NCI-H146 treated with DMSO at 0.1 percent for 48 hours (cell line): ENCODE measurements at regions not wholly inside any gene's neighbourhood (a gene's known extent, or its start where the extent isn't known, plus 50 kb on each side); places are given as distances from the start of the nearest gene placed in this dataset.

Experiments
- DNase-seq: peaks from one replicate; lab custom pipeline; 2025; ENCODE audit not compliant: unreplicated experiment; lab: John Stamatoyannopoulos, UW

- no peak for DNase-seq
Measured at GRCh38 chr4:13190093-13190721, 293.9 kb downstream of the RAB28 start.

GRCh38 chr4:13184199-13184598 lies 299.9 kb downstream of the RAB28 start:
- DNase-seq = no peak

GRCh38 chr4:13182133-13182532 lies 302.0 kb downstream of the RAB28 start:
- no peak for DNase-seq

GRCh38 chr4:13181681-13182080 lies 302.5 kb downstream of the RAB28 start:
- DNase-seq = no peak

DNA sequence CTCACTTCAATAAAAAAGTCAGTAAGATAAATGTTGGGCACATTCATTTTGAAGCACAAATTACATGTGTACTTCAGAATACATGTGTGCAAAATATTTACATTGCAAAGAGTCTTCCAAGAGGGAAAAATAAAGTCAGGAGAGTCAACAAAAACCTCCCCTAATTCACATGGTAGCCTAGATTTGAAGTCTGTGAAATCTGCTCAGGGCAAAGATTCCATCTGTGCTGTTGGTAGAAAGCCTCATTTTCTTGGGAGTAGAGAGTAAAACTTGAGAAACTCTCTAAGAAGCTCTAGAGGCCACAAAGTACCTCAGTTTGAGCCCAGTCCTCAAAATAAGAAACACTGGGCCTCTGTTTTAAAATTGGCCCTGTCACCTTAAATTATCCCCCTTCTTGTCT lies 303.4 kb downstream of the RAB28 start:
- DNase-seq = no peak

DNA sequence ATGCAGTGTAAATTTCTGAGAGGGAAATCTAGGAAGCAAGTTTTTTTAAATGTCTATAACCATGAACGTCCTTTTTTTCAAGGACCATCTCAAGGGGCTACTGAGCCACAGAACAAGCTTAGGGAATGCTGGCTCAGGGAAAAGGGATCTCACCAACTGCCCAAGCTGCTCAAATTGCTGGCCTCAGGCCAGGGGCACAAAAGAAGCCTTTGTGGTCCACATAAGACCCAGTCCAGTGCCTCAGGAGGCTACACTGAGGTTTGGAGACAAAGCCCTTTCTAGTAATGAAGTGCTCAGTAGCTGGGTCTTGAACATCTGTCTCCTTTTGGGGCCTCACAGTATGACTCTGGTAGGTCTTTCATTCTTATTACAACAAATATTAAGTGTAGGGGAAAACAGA lies 305.5 kb downstream of the RAB28 start:
- no peak for DNase-seq

- DNase-seq = no peak
Measured at GRCh38 chr4:13176741-13177142, 307.4 kb downstream of the RAB28 start.

GRCh38 chr4:13174926-13175325 lies 309.2 kb downstream of the RAB28 start:
- DNase-seq = no peak

DNA sequence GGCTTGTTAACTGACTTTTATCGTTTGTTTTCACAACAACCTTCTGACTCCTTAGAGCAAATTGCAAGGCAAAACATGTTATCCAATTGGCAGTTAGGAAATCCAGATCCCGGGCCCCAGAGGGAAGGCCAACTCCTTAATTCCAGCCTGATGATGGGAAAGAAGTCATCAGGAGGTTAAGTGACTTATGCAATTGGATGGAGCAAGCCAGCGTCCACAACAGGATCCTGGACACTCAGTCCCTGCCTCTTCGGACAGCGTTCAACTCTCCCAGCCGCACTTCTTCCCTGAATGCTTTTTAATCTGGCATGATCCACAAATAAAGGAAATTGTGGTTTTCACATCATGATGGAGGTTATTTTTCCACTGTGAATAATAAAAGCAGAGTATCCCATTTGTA lies 310.1 kb downstream of the RAB28 start:
- DNase-seq = no peak

DNA sequence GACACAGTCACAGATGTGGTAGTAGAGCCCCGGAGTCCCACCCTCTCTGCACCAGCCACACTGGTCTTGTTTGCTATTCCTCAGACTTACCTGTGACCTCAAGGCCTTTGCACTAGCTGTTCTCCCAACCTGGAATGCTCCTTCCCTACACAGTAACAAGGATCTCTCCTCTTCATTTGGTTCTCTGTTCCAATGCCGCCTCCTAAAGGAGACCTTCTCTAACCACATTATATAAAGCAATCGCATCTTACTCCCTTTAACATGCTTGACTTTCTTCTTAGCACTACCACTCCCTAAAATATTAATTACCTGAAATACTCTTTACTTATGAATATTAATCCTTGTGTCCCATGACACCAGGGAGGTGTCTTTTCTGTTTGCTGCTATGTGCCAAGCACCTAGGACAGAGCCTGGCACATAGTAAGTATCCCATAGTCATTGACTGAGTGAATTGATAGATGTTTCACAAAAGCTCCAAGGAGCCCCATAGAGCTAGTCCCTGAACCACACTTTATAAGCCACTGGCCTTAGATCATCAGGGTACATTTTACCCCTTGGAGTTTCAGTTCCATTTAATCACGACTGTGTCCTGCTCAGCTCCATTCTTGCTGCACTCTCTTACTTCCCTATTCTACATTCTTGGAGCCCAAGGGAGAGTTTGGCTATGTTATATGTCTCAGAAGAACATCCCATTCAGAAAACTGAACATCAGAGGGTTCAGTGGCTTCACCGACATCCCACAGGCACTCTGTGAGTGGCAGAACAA lies 312.7 kb downstream of the RAB28 start:
- no peak for DNase-seq

GRCh38 chr4:13169731-13170525 lies 314.2 kb downstream of the RAB28 start:
- no peak for DNase-seq

DNA sequence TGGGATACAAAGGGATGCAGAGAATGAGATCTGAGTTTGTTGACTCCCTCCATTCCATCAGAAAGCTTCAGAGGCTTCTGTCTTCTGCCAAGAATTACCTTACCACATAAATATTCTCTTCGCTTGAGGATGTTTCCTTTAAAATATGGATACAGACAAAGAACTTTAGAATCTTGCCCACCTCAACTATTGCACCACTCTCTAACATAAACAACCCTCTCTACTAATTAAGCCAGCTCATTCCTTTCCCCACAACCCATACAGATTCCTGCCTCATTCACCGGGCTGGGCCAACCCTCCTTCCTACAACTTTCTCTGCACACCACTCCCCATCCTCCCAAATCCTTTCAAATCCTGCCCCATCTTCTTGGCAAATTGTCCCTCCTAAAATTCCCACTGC lies 315.8 kb downstream of the RAB28 start:
- no peak for DNase-seq

DNA sequence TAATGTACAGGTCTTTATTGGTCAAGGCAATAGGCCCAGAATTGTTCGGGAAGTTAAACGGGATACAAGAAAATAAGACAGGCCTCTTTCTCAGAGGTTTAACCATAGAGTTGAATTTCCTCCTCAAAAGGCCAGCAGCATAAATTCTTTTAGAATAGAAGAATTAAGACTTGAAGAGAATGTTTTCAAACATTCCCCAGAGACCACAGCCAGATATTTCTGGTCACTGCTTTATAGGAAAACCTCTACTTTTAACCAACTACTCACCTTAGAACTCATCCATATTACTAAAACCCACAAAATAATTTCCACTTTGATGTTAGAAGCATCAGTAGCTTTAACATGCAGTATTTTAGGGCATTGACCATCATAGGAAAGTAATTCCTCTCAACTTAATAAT lies 317.9 kb downstream of the RAB28 start:
- no peak for DNase-seq

- DNase-seq = no peak
Measured at GRCh38 chr4:13164783-13165331, 319.3 kb downstream of the RAB28 start.

DNA sequence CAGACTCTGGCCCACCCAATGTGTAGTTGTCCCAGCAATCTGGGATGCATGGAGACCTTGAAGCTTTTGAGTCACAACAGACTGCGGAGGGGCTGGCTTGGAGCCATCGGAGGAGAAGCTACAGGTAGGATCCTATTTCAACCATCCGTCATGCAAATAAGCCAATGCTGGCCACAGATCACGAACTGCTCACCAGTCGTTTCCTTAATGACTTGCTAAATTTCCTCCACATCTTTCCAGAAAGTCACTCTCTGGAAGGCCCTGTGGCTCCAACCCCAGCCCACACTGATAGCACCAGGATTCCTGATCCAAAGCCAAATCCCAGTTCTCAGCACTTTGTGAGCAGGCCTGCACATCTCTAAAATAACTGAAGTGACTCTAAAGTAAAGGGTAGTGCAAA lies 321.3 kb downstream of the RAB28 start:
- no peak for DNase-seq

- DNase-seq = no peak
Measured at GRCh38 chr4:13160920-13161319, 323.2 kb downstream of the RAB28 start.

GRCh38 chr4:13159041-13159620 lies 325.0 kb downstream of the RAB28 start:
- no peak for DNase-seq

DNA sequence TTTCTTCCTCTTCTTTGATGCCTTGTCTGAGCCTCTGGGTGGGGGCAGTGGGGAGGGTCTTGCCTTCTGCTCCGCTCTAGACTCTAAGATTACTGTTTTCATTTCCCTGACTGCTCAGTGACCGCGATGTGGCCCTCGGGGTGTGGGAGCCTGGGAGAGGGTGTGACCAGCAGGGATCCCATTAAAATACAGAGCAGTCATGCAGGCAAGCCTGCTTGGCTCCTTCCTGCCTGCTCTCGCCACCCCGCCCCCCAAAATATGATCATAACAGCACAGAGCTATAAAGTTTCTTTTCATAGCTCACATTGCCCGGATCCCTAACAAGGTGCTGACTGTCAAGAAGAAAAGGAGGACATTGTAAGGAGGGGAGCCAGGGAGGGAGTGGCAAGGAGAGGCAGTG lies 332.9 kb downstream of the RAB28 start:
- no peak for DNase-seq

DNA sequence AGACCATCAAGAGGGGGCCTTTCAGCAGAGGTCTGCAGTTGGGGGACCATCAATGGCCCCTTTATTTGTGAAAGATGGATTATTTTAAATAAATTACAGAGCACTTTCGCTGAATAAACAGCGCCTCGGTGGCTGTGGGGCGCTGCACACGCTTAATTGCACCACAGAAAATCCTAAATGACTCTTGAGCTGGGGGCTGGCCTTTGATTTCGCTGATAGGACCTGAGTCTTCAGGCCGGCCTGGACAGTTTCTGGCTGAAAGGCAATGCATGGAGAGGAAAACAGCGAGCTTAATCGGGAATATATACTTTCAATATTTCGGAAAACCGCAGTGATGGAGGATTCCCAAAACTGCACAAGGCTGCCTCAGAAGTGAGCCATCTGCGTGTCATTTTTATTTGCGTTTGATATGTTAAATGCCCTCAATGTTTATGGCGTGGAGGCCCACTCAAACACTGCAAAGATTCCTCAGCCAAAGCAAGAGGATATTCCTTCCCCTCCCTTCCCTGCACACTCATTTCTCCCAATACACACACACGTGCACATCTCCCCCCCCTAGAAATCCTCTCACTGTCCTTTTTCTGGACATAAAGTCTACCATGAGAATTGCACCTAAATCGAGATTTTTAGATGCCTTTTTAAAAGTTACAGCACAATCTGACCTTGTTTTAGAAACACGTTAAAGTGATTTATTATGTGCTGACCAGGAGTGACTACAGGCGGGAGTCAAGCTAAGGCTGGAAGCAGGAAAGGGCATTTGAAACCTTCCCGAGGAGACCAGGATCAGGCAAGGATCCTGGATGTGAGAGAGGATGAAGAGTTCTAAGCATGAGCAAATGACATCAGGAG lies 340.7 kb downstream of the RAB28 start:
- no peak for DNase-seq

DNA sequence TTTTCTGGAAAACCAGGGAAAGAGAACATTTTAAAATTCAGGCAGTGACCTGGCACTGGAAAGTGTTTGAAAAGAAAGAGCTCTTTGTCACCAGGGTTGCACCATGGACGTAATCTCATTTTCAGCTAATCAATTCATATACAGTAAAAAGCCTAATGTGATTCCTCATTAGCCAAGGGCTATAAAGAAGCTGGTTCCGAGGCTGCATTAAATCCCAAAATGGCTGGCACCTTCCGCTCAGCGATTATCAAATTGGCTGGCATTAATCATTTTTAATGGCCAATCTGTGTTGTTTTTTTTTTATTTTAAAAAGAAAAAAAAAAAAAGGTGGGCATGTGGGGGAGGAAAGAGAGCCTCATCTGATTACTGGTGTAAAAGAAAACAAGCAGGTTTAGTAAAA lies 341.4 kb downstream of the RAB28 start:
- DNase-seq = no peak

DNA sequence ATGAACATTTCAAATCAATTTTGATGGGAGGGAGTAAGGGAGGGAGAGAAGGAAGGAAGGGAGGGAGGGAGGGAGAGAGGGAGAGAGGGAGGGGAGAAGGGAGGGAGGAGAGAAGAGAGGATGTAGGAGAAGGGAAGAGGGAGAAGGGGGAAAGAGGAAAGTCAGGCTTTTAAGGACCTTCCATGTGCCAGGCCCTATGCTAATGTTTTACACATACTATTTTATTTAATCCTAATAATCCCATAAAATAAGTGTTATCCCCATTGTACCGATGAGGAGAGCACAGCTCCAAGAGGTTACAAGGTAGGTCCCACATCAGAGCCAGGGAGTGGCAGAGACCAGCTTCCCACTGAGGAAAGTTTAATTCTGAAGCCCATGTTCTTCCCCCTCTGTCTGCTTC lies 341.9 kb downstream of the RAB28 start:
- no peak for DNase-seq
